SH-SY5Y (cell line): ENCODE measurements at regions not wholly inside any gene's neighbourhood (a gene's known extent, or its start where the extent isn't known, plus 50 kb on each side); places are given as distances from the start of the nearest gene placed in this dataset.
A peak's percentile ranks its signal among the peaks of the same experiment; 100 is the strongest.

ENCODE experiments used
- GATA2 ChIP-seq: IDR thresholded peaks from 2 replicates; pipeline ENCODE4 v1.6.1; 2011; ENCODE audit warnings: mild to moderate bottlenecking, low read depth, low read length
- GATA3 ChIP-seq: IDR thresholded peaks from 2 replicates; pipeline ENCODE4 v1.6.1; 2011; ENCODE audit warnings: low read depth, mild to moderate bottlenecking, low read length, moderate library complexity

GRCh38 chr5:117010574-117010973, 436.0 kb upstream of the SEMA6A start:
- TF ChIP-seq GATA3 (no peak), GATA2 (no peak)

DNA sequence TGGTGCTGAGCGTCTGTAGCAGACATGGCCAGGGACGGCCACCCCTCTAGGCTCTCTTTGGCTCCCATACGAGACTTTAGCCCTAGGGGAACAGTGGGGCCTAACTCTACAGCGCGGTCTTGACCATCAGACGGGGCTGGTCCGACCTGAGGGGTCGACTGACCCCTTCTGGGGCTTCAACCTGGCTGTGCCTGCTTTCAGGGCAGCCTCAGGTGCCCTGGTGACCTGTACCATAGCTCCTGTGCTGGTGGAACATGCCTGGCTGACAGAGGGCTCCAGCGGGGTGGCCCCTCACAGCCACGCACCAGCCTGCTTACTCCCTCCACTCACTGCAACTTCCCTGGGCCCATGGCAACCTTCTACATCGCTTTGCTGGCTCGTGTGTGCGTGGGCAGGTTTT, 423.4 kb upstream of the SEMA6A start:
- no peak for TF ChIP-seq GATA2
- no peak for TF ChIP-seq GATA3

DNA sequence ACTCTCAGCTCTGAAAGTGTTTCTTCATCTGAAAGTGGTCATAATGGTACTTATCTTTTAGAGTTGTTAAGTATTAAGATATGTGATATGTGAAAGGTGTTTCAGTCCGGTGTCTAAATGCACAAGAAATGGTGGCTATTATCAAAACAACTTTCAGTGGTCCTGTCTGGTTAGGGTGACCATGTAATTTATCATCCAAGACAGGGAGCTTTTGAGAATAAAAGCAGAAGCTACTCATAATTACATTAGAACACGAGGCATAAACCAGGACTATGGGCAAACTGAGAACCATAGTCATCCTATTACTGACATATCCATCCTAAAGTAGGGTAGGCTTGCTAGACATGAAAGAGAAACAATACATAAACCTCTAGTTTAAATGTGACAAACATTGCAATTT, 418.1 kb upstream of the SEMA6A start:
- no peak for TF ChIP-seq GATA3
- TF ChIP-seq GATA2: no peak

DNA sequence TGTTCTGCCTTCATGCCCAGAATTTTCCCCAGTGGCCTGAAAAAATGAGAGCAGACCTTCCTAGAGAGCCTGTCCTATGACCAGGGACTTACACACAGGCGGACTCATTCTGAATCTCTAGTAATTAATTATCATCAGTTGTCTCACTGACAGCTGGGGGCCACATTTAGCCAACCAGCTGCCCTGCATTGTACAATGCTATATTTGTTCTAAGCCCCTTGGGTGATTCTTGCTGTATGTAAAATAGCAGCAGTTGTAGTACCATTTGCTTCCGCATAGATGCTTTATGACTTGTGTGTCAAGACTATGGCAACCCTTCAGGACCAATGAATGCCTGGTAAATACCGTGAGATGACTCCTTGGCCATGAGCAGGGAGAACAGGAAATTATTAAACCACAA, 415.4 kb upstream of the SEMA6A start:
- TF ChIP-seq GATA2 (no peak), GATA3 (no peak)

DNA sequence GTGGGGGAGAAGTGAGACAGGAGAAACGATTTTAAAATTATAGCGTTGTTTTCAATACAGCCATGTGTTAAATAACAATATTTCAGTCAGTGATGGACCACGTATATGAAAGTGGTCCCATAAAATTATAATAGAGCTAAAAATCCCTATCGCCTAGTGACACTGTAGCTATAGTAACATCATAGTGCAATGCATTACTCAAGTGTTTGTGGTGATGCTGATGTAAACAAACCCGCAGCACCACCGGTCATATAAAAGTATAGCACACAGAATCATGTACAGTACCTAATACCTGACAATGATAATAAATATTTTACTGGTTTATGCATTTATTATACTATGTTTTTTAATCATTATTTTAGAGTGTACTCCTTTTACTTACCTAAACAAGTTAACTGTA, 407.4 kb upstream of the SEMA6A start:
- no peak for TF ChIP-seq GATA3
- TF ChIP-seq GATA2: no peak

GRCh38 chr5:116980581-116980980, 406.0 kb upstream of the SEMA6A start:
- TF ChIP-seq GATA2 (peak; percentile 49; the same call in 1 of the 2 replicates), GATA3 (peak; percentile 47; the same call in 1 of the 2 replicates)

GRCh38 chr5:116976767-116977166, 402.1 kb upstream of the SEMA6A start:
- no peak for TF ChIP-seq GATA2
- TF ChIP-seq GATA3: no peak

GRCh38 chr5:116971131-116971530, 396.5 kb upstream of the SEMA6A start:
- no peak for TF ChIP-seq GATA3
- TF ChIP-seq GATA2: no peak

GRCh38 chr5:116970318-116970717, 395.7 kb upstream of the SEMA6A start:
- TF ChIP-seq GATA2 (peak; percentile 45; the same call in 1 of the 2 replicates), GATA3 (no peak)

GRCh38 chr5:116964438-116964837, 389.8 kb upstream of the SEMA6A start:
- TF ChIP-seq GATA3 (no peak), GATA2 (no peak)

- TF ChIP-seq GATA2 (no peak), GATA3 (no peak)
Measured at GRCh38 chr5:116961021-116961420, 386.4 kb upstream of the SEMA6A start.

DNA sequence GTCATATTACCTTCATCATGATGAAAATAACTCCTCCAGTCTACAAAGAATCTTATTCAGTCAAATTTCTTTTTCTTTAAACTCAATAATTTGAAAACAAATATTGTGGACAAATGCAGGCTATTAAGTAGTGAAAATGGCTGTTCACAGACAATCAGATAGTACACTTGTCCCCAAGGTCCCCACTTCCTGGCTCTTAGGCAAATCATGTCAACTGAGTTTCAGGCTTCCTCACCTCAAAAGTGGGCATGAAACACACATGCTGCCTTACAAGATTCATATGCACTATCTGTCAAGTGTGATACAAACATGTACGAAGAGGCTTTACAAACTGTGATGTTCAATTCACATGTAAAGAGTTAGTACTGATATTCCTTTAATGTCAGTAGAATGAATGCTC, 385.2 kb upstream of the SEMA6A start:
- TF ChIP-seq GATA3: no peak
- TF ChIP-seq GATA2: no peak

DNA sequence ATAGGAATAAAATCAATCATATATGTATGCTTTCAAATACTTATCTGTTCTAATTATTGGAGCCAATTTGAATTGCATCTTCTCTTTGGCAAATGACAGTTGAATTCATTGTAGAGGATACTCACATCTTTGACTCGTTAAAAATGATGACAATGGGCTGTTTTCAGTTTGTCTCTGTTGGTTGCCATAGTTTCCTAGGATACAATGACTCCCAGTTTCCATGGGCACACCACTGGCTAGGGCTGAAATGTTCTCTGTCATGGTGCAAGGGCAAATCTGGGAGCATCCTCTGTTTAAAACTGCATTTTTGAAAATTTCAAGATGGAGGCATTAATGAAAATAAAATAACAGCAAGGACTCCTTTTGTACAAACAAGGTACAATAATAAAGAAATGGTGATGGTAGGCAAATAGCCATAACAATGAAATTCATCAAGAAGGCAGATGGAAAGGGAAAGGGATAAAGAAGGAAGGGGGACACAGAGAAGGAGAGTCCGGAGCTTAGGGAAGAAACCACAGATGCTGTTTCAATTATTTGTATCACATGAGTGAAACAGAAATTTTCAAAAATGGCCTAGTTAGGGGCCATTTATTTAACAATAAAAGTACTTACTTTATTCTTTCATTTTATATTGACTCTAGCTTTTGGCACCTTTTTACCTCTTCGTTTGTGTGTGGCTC, 378.8 kb upstream of the SEMA6A start:
- TF ChIP-seq GATA2: no peak
- TF ChIP-seq GATA3: no peak

DNA sequence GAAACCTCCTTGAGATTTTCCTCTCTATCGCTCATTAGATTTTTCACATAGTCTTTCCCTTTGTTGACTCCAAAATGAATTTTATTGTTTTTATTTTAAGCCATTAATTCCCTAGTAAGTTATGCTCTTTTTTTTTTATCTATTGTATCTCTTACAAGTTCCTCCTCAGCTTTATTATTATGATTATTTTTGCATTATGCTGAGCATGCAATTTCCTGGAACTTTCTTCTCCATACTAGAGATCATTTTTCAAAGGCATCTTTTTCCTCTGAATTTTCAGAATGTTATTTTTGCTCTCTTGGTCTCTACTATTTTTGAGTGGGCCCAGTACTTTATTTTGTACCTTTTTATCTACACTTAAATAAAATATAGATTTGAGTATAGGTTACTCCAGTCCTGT, 376.6 kb upstream of the SEMA6A start:
- no peak for TF ChIP-seq GATA2
- no peak for TF ChIP-seq GATA3

DNA sequence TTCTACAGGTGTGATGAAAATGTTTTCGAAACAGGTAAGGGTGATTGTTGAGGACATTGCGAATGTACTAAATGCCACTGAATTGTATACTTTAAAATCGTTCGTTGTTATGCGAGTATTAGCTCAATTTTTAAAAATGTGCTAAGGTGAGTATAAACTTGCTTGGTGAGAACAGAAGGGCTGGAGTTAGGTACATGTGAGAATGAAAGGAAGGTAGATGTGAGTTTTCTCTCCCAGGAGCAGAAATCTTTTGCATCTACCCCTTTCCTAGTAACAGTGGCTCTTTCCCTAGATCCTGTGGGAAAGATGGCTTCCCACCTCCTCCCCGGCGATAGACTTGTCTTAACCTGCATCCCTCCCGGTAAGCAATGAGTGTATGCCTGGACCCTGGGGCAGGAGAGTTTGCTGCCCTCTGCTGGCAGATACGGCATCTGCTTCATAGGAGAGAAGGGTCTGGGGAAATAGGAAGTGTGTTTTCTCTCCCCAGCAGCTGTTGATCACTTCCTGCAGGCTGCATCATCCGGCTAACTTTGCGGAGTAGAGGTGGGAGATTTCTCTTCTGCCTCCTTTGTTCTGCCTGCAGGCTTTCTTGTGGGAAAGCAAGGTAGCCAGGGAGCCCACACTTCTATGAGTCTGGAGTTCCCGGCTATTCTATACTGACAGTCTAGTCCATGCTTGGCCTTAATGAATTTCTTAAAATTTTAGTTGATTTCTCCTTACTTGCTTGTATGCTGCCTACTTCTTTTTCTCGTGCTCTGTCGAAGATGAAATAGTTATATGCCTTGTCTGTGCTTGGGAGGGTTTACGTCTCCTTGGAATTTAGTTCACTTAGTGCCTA, 373.3 kb upstream of the SEMA6A start:
- no peak for TF ChIP-seq GATA2
- no peak for TF ChIP-seq GATA3
